ENCODE measurements at regions not wholly inside any gene's neighbourhood (a gene's known extent, or its start where the extent isn't known, plus 50 kb on each side); places are given as distances from the start of the nearest gene placed in this dataset.

DNA sequence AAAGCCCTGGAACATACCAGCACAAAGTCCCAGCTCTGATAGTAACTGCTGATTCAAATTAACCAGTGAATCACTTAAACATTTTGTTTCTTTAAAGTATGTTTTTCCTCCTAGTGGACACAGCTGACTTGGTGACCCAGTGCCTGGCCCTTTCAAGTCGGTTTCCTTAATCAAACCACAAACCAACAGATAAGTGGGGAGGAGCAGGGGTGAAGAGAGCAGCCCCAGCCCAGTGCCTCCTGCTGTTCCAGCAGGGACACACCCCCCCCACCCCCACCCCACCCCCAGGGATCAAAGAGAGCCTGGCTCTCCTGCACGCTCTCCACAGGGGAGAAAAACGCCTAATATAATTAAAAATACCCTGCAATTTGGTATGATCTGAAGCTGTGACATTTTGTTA lies 55.4 kb upstream of the TBXT start:
- TF ChIP-seq, protein P1, sequence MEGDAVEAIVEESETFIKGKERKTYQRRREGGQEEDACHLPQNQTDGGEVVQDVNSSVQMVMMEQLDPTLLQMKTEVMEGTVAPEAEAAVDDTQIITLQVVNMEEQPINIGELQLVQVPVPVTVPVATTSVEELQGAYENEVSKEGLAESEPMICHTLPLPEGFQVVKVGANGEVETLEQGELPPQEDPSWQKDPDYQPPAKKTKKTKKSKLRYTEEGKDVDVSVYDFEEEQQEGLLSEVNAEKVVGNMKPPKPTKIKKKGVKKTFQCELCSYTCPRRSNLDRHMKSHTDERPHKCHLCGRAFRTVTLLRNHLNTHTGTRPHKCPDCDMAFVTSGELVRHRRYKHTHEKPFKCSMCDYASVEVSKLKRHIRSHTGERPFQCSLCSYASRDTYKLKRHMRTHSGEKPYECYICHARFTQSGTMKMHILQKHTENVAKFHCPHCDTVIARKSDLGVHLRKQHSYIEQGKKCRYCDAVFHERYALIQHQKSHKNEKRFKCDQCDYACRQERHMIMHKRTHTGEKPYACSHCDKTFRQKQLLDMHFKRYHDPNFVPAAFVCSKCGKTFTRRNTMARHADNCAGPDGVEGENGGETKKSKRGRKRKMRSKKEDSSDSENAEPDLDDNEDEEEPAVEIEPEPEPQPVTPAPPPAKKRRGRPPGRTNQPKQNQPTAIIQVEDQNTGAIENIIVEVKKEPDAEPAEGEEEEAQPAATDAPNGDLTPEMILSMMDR (IDR thresholded peaks at IDR 0.05): no peak
- no peak for TF ChIP-seq POLR2AphosphoS5 (IDR thresholded peaks at IDR 0.05)
- TF ChIP-seq POLR2A (IDR thresholded peaks at IDR 0.05): no peak
- no peak for TF ChIP-seq EP300 (IDR thresholded peaks at IDR 0.05)

All from sigmoid colon (tissue), 4 donors.